Renal cortex interstitium (tissue), 11 donors: ENCODE measurements at regions not wholly inside any gene's neighbourhood (a gene's known extent, or its start where the extent isn't known, plus 50 kb on each side); places are given as distances from the start of the nearest gene placed in this dataset.
"Not testable (repeated sequence)": the region's sequence is repeated elsewhere in the genome, so short reads cannot be mapped to it uniquely, and the experiment has no call there.

Source experiments
- DNase-seq, 11 donors: peaks; one replicate each; pipeline ENCODE4 v3.0.0-alpha.2; 2013; ENCODE audit warnings: low read depth in 9 of 11, low spot score in 4 of 11; ENCODE audit errors: extremely low read depth in 1 of 11

DNA sequence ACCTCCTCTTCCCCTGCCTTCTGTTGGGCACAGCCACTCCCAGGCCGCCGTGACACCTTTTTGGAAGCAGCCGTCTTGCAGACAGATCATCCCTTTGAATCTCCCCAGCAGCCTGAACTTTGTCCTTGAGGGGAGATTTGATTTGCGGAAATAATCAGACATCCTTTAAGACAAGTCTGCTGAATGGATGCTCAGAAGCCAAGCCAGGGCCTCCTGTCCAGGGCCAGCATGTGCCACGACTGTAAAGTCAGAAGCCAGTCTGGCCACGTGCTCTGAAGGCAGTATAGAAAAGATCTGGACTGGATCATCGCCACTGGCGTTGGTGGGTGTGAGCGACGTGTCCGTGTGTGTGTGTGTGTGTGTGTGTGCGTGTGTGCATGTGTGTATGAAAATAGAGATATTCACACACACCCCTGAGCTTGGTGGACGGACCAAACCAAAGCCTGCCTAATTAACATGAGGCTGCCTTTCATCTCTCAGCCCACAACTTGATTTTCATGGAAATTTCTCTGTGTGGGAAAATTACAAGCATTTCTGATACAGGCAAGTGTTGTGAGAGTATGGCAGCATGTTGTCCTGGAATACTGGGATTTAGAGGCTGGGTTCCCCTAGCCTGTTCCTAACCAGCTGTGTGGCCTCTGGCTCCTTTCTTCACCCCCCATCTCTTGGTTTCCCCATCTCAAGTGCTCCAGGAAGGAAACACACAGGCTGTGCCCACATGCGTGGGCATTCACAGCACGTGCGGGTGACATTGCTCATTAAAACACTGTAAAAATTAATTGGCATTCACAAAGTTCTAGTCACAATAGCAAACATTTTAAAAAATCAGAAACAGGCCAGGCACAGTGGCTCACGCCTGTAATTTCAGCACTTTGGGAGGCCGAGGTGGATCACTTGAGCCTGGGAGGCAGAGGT is 61.8 kb upstream of the WNT7B start:
- no peak for DNase-seq

DNA sequence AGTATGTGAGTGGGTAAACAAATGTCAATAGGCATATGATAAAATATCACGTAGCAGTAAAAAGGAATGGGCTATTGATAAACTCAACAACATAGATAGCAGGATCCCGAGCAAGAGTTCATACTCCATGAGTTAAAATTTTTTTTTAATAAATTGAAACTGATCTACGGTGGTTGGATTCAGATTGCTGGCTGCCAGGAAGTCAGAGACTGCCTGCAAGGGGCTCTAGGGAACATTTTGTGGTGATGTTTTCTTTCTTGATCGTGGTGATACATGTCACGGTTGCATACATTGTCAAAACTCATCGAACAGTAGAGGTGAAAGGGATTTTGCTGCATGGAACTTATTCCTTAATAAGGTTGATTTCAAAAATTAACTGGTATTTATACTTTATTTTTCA is 62.6 kb upstream of the WNT7B start:
- DNase-seq = no peak

DNA sequence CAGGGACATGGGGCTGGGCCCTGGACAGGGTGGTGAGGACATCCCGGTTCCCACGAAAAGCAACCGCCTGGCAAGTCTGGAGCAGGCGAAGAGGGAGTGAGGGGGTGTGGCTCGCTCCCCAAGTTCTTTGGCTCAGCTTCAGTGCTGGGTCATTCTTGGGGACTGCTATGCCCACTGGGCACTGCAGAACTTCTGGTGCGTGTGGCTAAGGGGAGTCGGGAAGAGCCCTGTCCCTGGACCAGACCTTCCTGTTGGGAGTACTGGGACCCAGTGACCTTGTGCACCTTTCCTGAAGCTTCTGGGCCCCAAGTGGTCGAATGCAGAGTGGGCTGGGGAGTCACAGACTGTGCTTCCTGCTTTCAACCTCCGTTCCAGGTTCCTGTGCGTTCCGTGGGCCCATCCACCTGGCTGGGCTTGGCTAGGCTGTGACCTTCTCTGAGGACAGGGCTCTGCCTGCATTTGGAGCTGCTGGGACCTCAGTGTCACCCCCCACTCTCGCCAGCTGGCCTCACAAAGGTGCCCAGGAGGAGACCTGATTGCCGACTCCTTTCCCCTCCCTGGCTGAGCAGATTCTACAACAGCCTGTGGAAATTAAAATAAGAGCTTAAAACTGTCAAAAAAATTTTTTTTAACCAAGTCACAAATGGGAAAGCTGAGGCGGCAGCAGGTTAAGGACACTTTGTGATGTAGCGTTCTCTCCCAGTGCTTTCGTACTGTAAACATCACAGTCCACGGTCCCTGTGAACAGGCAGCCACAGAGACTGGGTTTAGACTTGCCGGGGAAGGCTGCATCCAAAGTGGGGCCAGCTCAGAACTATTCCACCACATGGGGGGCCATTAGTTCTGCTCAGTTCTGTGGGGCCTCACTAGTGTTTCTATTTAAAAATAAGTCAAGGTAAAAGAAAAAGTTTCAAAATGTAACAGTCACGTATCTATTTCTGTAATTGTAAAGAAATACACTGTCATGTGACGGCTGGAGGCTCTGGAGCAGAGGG is 63.8 kb upstream of the WNT7B start:
- no peak for DNase-seq

DNA sequence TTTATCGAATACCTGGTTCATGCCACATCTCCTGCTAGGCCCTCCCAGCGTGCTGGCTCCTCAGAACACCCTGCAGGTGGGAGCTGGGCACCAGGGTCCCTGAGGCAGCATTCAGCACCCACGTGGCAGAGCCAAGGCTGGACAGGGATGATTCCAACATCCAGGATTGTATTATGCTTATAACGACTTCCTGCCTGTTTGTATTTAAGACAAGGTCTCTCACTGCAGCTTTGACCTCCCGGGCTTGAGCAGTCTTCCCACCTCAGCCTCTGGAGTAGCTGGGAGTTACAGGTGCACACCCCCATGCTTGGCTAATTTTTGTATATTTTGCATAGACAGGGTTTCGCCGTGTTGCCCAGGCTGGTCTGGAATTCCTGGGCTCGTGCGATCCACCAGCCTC is 64.7 kb upstream of the WNT7B start:
- no peak for DNase-seq

DNA sequence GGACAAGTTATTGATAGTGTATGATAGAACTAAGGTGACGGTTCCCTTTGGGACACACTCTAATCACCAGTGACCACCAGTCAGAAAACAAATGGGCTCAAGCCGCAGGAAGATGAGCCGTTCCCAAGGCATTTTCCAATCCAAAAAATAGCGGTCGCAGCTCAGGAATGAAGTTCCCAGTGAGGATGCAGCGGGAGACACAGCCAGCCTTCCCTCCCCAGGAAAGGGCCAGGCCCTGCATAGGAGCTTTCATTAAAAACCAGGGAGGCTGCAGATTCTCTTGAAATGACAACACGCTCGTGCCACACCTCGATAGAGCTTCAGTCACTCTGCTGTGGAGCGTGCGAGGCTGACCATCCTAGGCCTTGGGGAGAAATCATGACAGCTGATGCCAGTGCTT is 65.8 kb upstream of the WNT7B start:
- DNase-seq = no peak

DNA sequence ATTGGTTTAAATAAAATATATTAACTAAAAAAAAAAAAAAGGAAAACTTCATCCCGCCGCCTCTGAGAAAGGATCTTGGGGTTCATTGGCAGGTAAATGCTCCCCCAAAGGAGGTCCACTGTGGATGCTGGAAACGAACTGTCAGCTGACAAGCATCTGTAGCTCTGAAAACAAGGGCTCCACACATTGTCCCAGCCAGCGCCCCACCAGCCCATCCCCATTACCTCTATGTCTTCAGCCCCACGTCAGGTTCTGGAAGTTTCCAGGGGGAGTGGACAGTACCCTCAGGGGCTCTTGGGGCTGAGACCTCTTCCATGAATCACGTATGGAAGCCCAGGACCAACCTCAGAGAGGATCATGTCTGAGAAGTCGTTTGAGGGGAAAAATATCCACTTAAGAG is 66.4 kb upstream of the WNT7B start:
- no peak for DNase-seq

DNA sequence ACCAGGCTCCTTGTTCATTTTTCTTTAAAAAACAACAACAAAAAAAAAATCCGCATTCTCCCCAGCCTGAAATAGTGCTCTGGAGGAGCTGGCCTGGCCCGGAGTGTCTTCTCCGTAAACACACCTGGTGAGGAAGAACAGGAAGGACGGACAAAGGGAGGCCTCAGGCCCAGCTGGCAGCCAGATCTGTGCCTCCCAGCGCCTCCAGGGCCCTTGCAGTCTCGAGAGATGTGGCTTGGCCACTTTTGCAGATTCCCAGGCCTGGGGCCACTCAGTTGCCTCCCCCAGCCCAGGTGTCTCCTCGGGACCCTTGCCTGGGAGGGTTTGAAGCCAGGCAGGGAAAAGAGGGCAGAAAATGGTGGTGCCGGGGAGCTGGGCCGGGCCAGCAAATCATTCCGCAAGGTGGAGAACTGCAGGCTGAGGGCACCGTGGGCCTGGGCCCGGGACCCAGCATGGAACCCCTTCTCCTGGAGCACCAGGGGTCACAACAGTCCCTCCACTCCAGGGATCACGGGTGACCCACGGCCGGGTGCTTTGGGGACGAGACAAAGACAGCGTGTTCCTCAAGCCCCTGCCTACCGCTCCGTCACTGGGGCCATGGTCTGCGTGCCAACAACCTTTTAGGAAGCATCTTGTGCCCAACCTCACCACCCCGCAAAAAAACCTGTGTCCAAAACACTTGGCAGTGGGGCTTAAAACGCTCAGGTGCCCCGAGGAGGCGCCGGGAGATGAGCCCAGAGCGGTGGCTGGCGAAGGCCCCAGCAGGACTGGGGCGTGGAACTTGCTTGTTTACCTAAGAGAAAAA is 67.1 kb upstream of the WNT7B start:
- DNase-seq = no peak

DNA sequence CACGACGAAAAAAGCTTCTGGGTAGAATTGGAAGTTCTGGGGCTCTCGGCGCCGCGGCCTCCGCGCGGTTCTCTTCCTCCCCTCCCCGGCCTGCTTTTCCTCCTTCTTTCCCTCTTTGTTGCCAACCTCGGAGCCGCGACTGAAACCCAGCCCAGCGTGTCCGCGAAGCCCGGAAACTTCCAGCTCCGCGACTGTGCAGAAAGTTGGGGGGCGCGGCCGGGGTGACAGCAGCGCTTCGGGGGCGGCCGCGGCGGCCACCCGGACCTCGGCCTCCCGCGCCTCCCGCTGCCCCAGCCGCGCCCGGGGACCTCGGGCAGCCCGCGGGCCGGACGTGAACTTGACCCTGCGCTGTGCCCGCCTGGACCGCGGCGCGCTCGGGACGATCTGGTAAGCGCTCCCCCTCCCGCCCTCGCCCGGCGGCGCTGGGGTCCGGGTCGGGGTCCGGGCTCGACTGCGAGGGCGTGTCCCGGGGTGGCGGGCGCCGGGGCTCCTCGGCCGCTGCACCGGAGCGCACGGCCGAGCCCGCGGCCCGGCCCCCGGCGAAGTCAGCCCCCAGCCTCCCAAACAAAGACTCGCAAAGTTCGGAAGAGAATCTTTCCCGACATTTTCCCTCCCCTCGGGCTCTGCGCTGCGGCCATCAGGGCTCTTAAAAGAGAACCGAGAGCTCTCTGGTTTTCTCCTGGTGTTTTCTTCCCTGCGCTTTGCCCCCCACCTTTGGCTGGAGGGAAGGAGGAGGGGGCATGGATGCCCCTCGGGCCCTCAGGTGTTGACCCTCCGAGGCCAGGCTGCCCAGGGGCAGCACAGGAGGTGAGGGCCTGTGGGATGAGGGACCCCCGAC is 67.9 kb upstream of the WNT7B start:
- DNase-seq = peak in 1 of 11 donors; percentile 31

DNA sequence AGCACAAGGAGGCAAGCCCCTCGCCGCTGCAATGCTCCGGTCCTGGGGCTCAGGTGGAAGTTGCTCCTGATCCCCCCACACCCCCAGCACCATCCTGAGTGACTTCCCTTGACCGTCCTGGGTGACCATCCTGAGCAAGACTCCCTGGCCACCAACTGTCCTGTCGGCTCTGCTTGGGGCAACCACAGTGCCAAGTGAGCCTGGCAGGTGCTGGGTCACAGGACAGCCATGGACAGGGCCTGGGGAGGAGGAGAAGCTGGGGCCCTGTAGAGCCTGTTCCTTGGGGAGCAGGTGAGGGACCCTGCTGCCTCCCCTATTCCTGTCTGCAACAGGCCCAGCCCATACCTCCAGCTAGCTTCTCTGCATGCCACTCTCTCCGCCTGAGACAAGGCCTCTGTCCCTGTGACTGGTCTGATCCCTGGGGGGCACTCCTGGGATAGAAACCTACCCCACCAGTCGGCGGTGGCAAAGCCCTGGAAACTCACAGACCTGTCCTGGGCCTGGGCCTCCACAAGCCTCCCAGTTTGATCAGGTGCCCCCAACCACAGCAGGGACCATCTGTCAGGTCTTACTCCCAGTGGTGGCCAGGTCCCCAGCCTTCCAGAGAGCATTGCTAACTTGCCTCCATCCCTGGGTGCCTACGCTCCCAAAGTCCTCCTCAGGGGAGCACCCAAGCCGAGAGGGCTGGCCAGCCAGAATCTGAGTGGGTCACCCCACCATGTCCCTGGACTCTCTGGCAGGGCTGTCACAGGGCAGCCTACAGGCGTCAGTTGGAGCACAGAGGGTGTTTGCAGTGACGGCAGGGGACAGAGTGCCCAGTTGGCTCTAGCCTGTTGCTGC is 68.7 kb upstream of the WNT7B start:
- no peak for DNase-seq

DNA sequence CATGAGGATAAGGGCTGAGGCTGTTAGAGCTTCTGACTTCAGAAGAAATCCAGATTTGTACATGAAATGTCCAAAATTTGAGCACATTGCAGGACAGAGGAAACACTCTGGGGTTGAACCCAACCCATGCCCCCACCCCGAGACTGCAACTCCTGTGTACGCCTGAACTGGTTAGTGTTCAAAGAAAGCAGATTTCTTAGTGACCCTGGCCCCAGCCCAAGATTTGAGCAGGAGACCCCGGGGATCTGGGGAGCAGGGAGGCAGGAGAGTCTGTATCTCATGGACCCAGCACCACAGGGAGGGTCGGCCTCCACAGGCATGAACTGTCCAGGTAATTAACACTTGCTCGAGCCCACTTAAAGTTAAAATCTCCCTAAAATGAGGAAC is 69.3 kb upstream of the WNT7B start:
- DNase-seq = no peak

DNA sequence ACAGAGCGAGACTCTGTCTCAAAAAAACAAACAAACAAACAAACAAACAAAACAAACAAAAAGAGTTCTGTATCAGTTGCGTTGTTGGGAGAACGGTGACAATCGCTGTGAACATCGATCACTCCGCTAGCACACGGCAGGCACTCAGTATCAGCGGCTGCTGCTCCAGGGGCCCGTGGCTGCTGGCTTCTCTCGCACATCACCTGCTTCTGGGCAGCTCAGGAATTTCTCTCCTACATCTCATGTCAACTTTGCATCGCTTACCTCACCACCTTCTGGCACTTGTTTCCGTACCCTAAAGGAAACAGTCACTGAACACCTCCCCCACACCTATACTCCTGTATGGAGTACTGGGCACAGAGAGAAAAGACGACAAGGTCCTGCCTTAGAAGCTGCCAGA is 70.3 kb upstream of the WNT7B start:
- DNase-seq = no peak

DNA sequence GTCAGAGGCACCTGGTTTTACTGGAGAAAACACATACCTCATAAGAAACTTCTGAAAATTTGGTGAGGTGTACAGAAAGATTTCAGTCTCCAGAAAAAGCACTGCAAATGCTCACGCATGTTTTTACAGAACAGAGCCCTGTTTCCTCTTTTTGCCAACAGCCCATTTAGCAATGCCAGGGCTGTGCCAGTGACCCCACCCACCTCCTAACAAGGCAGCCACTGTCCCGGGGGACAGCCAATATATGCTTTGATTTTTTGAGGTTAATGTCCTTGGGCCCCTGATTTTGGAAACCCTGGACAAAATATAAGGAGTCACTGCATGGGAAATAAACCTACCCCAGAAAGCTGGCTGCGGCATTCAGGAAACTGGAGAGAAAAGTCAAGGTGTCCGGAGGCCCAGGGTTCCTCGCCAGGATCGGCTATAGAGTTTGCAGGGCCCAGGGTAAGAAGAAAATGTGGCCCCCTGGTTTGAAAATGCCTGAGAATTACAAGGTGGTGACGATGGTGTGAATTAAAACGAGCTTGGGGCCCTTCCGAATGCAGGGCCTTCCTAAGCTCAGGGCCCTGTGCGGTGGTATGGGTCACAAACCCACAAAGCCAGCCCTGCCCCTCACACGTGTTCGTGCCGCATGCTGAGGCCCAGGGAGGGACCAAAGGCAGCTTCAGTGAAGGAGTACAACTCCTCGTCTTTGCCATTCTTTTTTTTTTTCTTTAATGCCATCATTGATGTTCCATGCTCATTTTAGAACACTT is 71.1 kb upstream of the WNT7B start:
- DNase-seq = no peak

DNA sequence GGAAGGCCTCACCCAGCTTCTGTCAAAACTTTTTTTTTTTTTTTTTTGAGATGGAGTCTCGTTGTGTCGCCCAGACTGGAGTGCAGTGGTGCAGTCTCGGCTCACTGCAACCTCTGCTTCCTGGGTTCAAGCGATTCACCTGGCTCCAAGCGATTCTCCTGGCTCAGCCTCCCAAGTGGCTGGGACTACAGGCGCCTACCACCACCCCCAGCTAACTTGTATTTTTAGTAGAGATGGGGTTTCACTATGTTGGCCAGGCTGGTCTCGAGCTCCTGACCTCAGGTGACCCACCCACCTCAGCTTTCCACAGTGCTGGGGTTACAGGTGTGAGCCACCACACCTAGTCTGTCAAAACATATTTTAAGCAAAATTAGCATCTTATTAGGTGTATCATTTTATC is 71.7 kb upstream of the WNT7B start:
- DNase-seq = not testable (repeated sequence)

DNA sequence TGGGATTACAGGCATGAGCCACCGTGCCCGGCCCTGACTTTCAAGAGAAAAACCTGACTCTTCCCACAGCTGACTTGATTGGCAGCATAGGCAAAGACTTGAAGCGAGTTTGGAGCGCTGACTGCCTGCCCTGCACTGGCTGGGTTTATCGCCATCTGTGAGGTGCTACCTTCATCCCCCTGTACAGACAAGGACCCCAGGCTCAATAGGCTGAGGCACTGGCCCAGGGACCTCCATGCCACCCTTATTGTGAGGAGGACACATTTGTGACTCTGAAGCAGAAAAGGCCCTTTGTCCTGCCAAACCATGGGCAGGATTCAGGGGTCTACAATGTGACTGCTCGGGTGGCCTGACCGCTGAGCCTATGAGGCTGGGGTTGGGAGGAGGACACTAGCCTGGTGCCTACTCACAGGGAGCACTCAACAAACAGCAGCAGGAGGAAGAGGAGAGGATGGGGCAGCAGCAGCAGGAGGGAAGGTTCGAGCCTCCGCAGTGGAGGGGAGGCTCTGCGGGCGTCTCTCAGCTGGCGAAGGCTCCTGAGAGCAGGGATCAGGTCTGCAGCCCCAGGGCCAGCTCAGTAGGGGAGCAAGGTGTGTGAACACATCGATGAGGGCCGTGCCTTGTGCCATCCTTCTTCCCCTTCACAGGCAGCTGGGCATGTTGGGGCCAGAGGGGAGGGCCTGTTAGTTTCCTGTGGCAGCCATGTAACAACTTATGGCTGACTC is 72.9 kb upstream of the WNT7B start:
- no peak for DNase-seq

DNA sequence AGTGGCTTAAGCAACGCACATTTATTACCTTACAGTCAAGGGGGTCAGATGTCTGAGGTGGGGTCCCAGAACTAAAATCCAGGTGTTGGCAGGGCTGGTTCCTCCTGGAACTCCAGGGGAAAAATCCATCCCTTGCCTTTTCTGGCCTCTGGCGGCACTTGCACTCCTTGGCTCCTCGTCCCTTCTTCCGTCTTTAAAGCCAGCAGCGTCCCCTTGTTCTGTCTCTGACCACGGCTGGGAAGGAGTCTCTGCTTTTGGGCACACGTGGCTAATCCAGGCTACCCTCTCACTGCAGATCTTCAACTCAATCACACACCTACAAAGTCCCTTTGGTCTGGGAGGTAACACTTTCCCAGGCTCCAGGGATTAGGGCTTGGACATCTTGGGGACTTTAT is 73.5 kb upstream of the WNT7B start:
- DNase-seq = no peak

DNA sequence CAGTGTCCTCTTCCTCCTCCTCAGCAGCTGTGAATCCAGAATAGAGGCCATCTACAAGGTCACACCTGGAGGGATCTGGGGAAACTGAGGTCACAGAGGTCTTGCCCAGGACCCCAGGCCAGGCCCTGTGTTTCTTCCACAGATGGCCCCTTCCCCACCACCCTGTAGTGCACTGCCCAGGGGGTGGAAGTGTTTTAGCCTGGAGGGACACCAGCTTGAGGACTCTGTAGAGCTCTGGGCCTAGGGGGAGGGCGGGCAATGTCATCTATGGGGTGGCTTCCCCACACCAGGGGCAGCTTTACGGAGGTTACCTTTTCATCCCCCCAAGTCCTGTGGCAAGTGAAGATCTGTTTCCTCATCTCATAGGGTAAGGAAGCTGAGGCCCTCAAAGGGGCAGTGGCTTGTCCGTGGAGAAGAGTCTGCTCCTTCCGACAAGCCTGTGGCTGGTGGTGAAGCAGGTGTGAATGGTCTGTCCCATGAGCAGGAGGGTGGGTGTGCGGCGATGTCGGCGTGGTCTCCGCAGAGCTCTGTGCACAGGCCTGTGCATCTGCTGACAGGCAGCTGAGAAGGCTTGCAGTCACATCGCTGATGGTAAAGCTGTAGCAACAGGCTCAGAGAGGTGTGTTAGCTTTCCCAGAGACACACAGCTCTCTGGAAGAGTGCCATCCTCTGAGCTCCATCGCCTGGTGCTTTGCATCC is 74.1 kb upstream of the WNT7B start:
- no peak for DNase-seq
